Thyroid gland (tissue), 4 donors: ENCODE measurements at regions not wholly inside any gene's neighbourhood (a gene's known extent, or its start where the extent isn't known, plus 50 kb on each side); places are given as distances from the start of the nearest gene placed in this dataset.

ENCODE experiments used
- DNase-seq, 2 donors: peaks; one replicate each; pipeline ENCODE4 v3.0.0-alpha.2; 2019
- H3K27ac ChIP-seq, 3 donors: fragments of 200-600 bp; sonication (generic); 1 replicate in 2 of 3; 2 replicates in 1 of 3; pipeline ENCODE4 v1.5.1; 2016 to 2019; ENCODE audit warnings: mild to moderate bottlenecking in 1 of 3, moderate library complexity in 1 of 3
- H3K27me3 ChIP-seq: fragments of 200-600 bp; sonication (generic); one replicate; pipeline ENCODE4 v1.5.1; 2019
- H3K36me3 ChIP-seq, 2 donors: fragments of 200-600 bp; sonication (generic); one replicate each; pipeline ENCODE4 v1.5.1; 2016 to 2019
- H3K4me1 ChIP-seq, 2 donors: fragments of 200-600 bp; sonication (generic); one replicate each; pipeline ENCODE4 v1.5.1; 2017 to 2019
- H3K4me3 ChIP-seq, 3 donors: fragments of 200-600 bp; sonication (generic); replicated peaks in 1 of 3; 1 replicate in 2 of 3; 2 replicates in 1 of 3; pipeline ENCODE4 v1.5.1; 2016; ENCODE audit warnings: mild to moderate bottlenecking in 1 of 3
- H3K9me3 ChIP-seq: fragments of 200-600 bp; sonication (generic); one replicate; pipeline ENCODE4 v1.5.1; 2017
- CTCF ChIP-seq, 6 experiments: fragments of 200-600 bp in 3 of 6; fragments of 450-650 bp in 3 of 6; sonication (generic) in 3 of 6; IDR thresholded peaks; one replicate each; pipeline ENCODE4 v1.5.1; 2016 to 2019; ENCODE audit warnings: antibody characterized with exemption in 6 of 6, mild to moderate bottlenecking in 2 of 6, inconsistent platforms in 1 of 6, moderate library complexity in 1 of 6
- POLR2A ChIP-seq, 2 donors: fragments of 450-650 bp; IDR thresholded peaks; one replicate each; pipeline ENCODE4 v1.6.1; 2017; ENCODE audit warnings: antibody characterized with exemption in 2 of 2, mild to moderate bottlenecking in 2 of 2, moderate library complexity in 1 of 2
- WGBS, 2 donors: methylation state at CpG; one replicate each; pipeline ENCODE4 v1.1.5; 2017; 5-methylcytosine and 5-hydroxymethylcytosine counted together
- intact Hi-C: fragments of 100-400 bp; cut with DNase I; formaldehyde crosslinking; loops from one replicate; pipeline ENCODE4 v1.15.1; 2023

- 58 to 63% methylated on average over 6 of the region's 6 CpGs for WGBS, 2 donors
- TF ChIP-seq CTCF (IDR thresholded peaks at IDR 0.05) = no peak
- no peak for TF ChIP-seq POLR2A (IDR thresholded peaks at IDR 0.05)
- Histone ChIP-seq H3K9me3 (no peaks in the 10 kb centered on the region), H3K4me3 (no peak overlapping the region), H3K27me3 (no peaks in the 10 kb centered on the region), H3K36me3 (no peaks in the 10 kb centered on the region), H3K4me1 (no peaks in the 10 kb centered on the region), H3K27ac (no peak overlapping the region)
- DNase-seq = peak in 1 of 2 donors; percentile 26
- intact Hi-C loops = no loop called here
Measured at GRCh38 chr3:170717410-170718402, 131.8 kb upstream of the SLC7A14 start.

GRCh38 chr3:170716172-170716805 lies 130.4 kb upstream of the SLC7A14 start:
- DNase-seq = no peak
- no peaks in the 10 kb centered on the region for H3K4me1 ChIP-seq
- H3K9me3 ChIP-seq = no peaks in the 10 kb centered on the region
- H3K4me3 ChIP-seq = no peak overlapping the region
- TF ChIP-seq CTCF (IDR thresholded peaks at IDR 0.05) (no peak), POLR2A (IDR thresholded peaks at IDR 0.05) (no peak)
- 86% methylated on average over 5 of the region's 5 CpGs for WGBS, 2 donors
- no peak overlapping the region for H3K27ac ChIP-seq
- H3K27me3 ChIP-seq = no peaks in the 10 kb centered on the region
- intact Hi-C loops = no loop called here
- H3K36me3 ChIP-seq = no peaks in the 10 kb centered on the region

- Histone ChIP-seq H3K27me3 (no peaks in the 10 kb centered on the region), H3K27ac (no peak overlapping the region), H3K4me1 (no peaks in the 10 kb centered on the region), H3K4me3 (no peak overlapping the region), H3K36me3 (no peaks in the 10 kb centered on the region), H3K9me3 (no peaks in the 10 kb centered on the region)
- WGBS, 2 donors = 81 to 84% methylated on average over 3 of the region's 3 CpGs
- TF ChIP-seq CTCF (IDR thresholded peaks at IDR 0.05) (no peak), POLR2A (IDR thresholded peaks at IDR 0.05) (no peak)
- DNase-seq = no peak
- intact Hi-C loops = no loop called here
Measured at GRCh38 chr3:170714562-170715535, 129.0 kb upstream of the SLC7A14 start.

- intact Hi-C loops = no loop called here
- H3K27ac ChIP-seq = no peak overlapping the region
- no peaks in the 10 kb centered on the region for H3K9me3 ChIP-seq
- WGBS, 2 donors = 87 to 93% methylated on average over 3 of the region's 3 CpGs
- no peaks in the 10 kb centered on the region for H3K4me1 ChIP-seq
- no peaks in the 10 kb centered on the region for H3K36me3 ChIP-seq
- H3K27me3 ChIP-seq = no peaks in the 10 kb centered on the region
- no peak for DNase-seq
- TF ChIP-seq POLR2A (IDR thresholded peaks at IDR 0.05) (no peak), CTCF (IDR thresholded peaks at IDR 0.05) (no peak)
- H3K4me3 ChIP-seq = no peak overlapping the region
Measured at GRCh38 chr3:170714122-170714521, 128.2 kb upstream of the SLC7A14 start.
